NOMO-1 treated with dmso at 0.1 percent for 144 hours (cell line): ENCODE measurements at regions not wholly inside any gene's neighbourhood (a gene's known extent, or its start where the extent isn't known, plus 50 kb on each side); places are given as distances from the start of the nearest gene placed in this dataset.
"Not testable (repeated sequence)": the region's sequence is repeated elsewhere in the genome, so short reads cannot be mapped to it uniquely, and the experiment has no call there.

ENCODE experiments used
- DNase-seq: peaks from one replicate; lab custom pipeline; 2025; ENCODE audit not compliant: unreplicated experiment; lab: John Stamatoyannopoulos, UW

- no peak for DNase-seq
These were observed 157.5 kb downstream of the TTC8 start for GRCh38 chr14:88981948-88982347.

- no peak for DNase-seq
These were observed 159.3 kb downstream of the TTC8 start for GRCh38 chr14:88983755-88984154.

DNA sequence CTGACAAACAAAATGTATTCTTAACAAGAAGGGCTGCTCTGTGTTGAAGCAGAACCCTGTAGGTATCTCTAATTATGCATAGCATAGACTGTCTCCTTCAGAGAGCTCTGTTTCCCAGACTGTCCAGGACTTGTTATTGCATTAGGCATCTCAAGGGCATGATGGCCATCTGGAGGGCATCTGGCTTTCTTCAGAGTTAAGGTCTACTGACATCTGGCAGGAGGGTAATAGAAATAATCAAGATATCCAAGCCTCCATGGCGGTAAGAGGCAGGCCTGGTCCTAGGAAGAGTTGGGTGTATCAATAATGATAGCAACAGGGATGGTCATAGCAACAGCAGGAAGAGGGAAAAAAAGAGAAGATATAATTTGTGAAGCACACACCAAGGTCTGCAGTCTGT, 161.2 kb downstream of the TTC8 start:
- no peak for DNase-seq

DNA sequence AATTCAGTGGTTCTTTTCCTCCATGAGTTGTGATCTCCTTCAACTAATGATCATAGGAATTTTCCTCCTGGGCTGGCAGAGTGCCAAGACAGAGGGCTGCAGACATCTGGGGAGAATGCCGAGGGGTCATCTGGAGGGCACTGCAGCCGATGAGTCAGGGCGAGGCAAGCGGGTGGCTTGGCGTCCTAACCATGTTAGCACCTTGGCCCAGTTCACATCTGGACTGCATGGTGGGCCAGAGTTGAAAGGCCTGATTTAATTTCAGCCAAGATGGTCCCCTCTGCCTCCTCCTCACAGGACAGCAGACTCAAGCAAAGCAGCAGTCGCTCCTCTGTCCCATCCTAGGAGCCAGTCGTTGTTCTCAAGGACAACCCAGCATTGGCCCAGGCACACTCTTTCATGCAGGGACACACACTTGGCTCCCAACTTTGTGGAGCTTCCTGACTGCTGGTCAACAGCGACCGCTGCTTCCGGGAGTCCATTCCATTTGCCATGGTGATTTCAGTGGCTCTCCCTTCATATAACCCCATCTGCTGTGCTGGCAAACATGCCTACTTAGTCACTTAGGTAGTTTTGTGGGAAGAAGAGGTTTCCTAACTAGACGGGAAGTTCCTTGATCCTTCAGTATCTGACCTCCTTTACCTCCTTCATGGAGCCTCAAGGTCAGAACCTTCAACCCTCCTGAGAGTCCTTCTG, 161.8 kb downstream of the TTC8 start:
- no peak for DNase-seq

DNA sequence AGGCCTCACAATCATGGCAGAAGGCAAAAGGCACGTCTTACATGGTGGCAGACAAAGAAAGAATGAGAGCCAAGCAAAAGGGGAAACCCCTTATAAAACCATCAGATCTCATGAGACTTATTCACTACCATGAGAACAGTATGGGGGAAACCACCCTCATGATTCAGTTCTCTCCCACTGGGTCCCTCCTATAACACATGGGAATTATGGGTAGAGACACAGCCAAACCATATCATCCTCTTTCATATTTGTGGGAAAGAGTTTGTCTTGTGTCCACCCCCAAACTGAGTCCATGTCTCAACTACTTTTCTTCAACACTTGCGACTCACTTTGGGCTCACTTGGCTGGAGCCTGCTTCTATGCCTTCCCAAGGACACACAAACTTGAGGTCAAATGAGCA, 162.5 kb downstream of the TTC8 start:
- DNase-seq, result not testable (repeated sequence)

DNA sequence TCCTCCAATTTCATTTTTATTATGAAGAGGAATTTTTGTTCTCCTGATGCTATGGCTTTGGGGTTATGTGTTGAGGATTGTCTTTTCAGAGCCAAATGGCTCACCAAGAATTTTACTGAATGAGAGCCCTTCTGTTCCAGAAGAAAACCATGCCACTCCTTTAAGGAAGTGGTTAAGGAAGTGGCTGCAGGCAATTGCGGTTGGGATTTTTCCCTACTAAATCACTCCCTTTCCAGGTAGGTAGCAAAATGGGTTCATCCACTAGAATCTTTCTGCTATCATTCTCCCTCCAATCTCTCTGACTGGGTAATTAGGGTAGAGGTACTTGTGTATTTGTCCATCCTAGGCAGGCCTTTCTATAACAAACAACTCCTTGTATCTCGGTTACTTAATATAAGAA, 163.1 kb downstream of the TTC8 start:
- no peak for DNase-seq

DNA sequence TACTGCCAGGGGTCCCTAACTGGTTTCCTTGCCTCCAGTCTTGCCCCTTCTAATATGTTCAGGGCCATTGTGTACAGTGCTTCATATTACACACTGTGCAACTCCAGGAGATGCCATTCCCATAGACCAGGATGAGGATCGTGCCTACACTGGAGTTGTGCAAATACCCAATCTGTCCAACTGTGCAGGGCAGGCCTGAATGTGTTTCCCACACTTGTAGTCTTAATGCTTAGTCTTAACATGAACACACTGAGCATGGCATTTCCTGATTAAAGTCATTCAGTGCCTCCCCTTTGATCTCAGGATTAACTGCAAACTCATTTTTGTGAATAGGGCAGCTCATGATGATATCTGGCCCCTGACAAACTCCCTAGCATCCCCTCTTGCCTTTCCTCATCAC, 165.5 kb downstream of the TTC8 start:
- DNase-seq, result no peak

DNA sequence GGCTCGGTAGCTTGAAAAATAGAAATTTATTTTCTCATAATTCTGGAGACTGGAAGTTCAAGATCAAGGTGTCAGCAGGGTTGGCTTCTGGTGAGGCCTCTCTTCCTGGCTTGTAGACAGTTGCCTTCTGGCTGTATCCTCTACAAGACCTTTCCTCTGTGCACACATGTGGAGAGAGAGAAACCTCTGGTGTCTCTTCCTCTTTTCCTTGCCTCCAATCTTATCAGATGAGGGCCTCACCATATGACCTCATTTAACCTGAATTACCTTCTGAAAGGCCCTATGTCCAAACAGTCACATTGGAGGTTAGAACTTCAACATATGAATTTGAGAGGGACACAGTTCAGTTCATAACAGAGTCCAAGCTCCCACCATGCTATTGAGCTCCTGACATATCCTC, 166.4 kb downstream of the TTC8 start:
- DNase-seq, result no peak

- no peak for DNase-seq
These were observed 167.6 kb downstream of the TTC8 start for GRCh38 chr14:88992011-88992410.

GRCh38 chr14:88993946-88994345, 169.5 kb downstream of the TTC8 start:
- DNase-seq, result no peak

- DNase-seq, result no peak
These were observed 171.2 kb downstream of the TTC8 start for GRCh38 chr14:88995437-88996198.

- no peak for DNase-seq
These were observed 173.6 kb downstream of the TTC8 start for GRCh38 chr14:88998027-88998426.

- DNase-seq, result no peak
These were observed 174.7 kb downstream of the TTC8 start for GRCh38 chr14:88999137-88999536.

DNA sequence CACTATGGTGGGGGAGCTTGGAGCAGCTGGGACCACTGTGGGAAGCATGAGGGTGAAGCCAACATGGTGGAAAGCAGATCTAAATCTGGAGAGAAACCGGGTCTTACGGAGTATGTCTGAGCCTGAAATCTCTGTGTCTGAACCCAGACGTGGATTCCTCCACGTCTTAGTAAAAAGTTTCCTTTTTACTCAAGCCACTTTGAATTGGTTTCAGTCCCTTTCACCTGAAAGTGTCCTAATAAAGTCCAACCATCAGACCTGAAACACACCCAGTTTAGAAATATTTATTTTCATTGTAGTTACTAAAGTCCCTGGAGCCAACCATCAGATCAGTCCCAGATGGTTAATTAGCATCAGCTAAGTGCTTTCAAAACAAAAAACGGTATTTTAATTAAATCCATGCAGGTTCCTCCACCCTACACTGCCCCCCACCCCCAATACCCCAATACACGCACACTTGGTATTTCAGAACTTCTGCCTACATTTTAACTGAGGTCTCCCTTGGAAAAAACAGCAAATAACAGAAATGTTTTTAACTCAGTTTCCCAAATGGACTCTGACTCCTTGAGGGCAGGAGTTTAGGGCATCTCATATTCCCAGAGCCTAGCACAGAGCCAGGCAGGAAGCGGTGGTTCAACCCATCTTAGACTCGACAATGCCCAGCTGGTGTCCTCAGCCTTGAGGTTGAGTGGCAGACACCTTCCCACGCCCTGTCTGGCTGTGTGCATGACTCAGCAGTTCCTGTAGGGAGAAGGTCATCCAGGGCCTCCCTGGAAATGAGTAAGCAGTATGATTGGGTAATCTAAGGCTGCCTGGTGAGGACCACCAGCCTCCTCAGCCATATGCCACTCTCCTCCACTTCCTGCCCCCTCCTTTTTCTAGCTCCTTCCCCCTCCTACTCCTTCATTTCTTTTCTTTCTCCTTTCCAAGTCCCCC, 175.8 kb downstream of the TTC8 start:
- DNase-seq, result peak; percentile 70

GRCh38 chr14:89004166-89004565, 179.7 kb downstream of the TTC8 start:
- DNase-seq, result peak; percentile 21

GRCh38 chr14:89007906-89008305, 183.5 kb downstream of the TTC8 start:
- no peak for DNase-seq

DNA sequence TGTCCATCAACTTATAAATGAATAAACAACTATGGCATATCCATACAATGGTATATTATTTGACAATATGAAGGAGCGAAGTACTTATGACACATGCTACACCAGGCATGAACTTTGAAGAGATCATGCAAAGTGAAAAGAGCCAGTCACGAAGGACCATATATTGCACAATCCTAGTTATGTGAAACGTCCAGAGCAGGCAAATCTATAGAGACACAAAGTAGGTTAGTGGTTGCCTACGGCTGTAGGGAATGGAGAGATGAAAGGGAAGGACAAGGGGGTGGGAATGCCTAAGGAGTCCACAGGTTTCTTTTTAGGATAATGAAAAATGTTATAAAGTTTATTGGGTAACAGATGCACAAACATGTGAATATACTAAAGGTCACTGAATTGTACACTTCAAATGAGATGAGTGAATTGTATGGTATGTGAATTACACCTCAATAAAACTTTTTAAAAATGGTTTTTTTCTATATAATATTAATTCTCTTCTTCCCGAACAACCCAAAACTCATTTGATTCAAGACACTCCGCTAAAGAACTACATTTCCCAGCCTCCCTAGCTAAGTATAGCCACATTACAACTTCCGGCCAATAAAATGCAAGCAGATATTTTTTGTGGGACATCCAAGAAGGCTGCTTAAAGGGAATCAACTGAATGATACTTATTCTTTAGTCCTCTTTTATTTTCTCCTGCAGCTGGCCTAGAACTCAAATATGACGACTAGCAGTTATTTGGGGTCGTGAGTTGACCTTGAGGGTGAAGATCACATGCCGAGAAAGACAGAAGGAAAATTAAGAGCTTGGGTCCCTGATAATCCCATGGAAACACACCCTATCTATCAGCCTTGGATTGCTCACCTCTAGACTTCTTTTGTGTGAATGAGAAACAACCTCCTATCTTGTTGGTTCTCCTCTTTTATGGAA, 187.2 kb downstream of the TTC8 start:
- no peak for DNase-seq

DNA sequence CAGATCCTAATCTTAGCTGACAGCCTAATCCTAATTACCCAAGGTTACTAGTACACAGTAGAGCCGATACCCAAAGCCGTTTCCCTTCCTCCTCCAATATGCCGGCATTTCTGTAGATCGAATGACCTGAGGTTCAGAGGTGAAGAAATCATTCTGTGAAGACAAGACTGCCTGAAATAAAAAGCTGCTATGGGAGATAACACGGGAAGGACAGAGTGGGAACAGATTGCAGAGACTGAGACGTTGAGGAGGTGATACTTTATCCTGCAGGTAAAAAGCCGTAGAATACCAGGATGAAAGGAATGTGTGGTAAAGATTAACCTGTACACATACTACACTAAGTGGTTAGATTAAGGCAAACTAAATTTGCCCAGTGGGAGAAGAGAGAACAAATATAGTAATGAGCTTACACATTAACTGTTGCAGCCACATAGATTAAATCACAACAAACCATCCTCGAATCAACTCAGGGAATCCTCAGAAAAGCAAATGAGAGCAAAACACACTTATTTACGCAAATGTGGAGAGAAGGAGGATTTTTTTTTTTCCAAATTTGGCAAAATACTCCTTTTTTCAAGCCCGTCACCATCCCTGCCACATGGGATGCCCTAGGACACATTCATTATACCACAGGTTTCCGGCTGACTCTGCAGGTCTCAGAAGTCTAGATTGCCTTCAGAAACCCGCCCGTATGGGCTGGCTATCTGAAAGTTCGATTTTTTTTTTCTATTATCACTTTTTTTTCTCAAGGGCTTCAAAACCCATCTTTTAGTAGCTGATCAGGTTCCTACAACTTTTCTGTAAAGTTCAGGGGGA, 188.0 kb downstream of the TTC8 start:
- no peak for DNase-seq

DNA sequence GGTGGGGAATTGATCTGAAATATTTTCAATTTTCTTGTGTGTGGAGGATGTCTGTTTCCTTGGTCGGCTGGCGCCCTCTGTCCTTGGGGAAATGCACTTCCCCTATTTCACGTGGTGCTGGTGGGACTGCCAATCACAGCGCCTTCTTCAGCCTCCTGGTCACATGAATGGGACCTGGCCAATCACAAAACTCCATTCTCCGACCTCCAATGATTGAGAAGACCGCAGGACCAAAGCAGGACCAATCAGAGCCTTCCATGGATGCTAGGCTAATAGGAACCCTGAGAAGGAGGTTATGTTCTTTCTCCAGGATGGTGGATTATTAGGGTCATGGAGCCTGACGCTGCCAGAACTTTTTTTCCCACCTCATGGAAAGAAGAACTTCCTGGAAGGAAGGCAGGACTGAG, 188.7 kb downstream of the TTC8 start:
- no peak for DNase-seq
